A549 (cell line): ENCODE measurements at regions not wholly inside any gene's neighbourhood (a gene's known extent, or its start where the extent isn't known, plus 50 kb on each side); places are given as distances from the start of the nearest gene placed in this dataset.
A peak's percentile ranks its signal among the peaks of the same experiment; 100 is the strongest.

Experiments used
- ATAC-seq, 2 experiments: fragments of 200-7000 bp in 1 of 2; fragments of >200 bp in 1 of 2; cut with Nextera tagmentation in 1 of 2; cut with Tn5 transposase in 1 of 2; 3 replicates each; pipeline versions ENCODE4 v1.8.0 to v1.9.1; 2018 to 2020; ENCODE audit warnings: mild to moderate bottlenecking in 1 of 2, moderate library complexity in 1 of 2
- CTCF ChIA-PET: fragments of 300-600 bp; sonication (Branson Sonifier 250); formaldehyde crosslinking; extraction: SDS; loops from one replicate; lab custom pipeline; 2021; ENCODE audit warnings: antibody characterized with exemption, inconsistent platforms; lab: Yijun Ruan, JAX
- POLR2A ChIA-PET: fragments of 350-600 bp; formaldehyde crosslinking; extraction: SDS; loops from one replicate; lab custom pipeline; 2021; ENCODE audit warnings: antibody characterized with exemption, inconsistent platforms; lab: Yijun Ruan, JAX
- DNase-seq, 2 experiments: peaks; one replicate each; pipeline versions ENCODE4 v3.0.0 to v3.0.0-alpha.2; 2011 to 2016; ENCODE audit warnings: low read depth in 1 of 2, low spot score in 1 of 2
- FAIRE-seq: peaks from 2 replicates; lab custom pipeline; 2011; peaks lifted over from hg19 to GRCh38; lab: Jason Lieb, UNC
- H3K27ac ChIP-seq, 2 experiments: fragments of >200 bp; sonication (Bioruptor Twin); formaldehyde crosslinking; 3 replicates each; pipeline ENCODE4 v1.5.1; 2016 to 2017
- H3K4me1 ChIP-seq: fragments of >200 bp; sonication (Bioruptor Twin); formaldehyde crosslinking; 3 replicates; pipeline ENCODE4 v1.6.1; 2016
- H3K4me2 ChIP-seq: fragments of >200 bp; sonication (Bioruptor Twin); formaldehyde crosslinking; 3 replicates; pipeline ENCODE4 v1.6.1; 2016
- H3K4me3 ChIP-seq: fragments of >200 bp; sonication (Bioruptor Twin); formaldehyde crosslinking; 3 replicates; pipeline ENCODE4 v1.5.1; 2016
- H3K9me3 ChIP-seq: fragments of >200 bp; sonication (Bioruptor Twin); formaldehyde crosslinking; 3 replicates; pipeline ENCODE4 v1.6.1; 2016
- BHLHE40 ChIP-seq: IDR thresholded peaks from 2 replicates; pipeline ENCODE4 v1.6.1; 2012; ENCODE audit warnings: low read depth, low read length, inconsistent platforms
- CHD2 ChIP-seq: fragments of 150-350 bp; IDR thresholded peaks from 2 replicates; pipeline ENCODE4 v1.6.1; 2014; ENCODE audit warnings: low read length; ENCODE audit not compliant: partially characterized antibody
- E2F6 ChIP-seq: IDR thresholded peaks from 2 replicates; pipeline ENCODE4 v1.6.1; 2012; ENCODE audit warnings: low read depth, borderline replicate concordance
- ELK1 ChIP-seq: fragments of 150-350 bp; IDR thresholded peaks from 2 replicates; pipeline ENCODE4 v1.6.1; 2014; ENCODE audit warnings: low read depth, mild to moderate bottlenecking, low read length
- FOSB ChIP-seq: fragments of 250-450 bp; sonication (Bioruptor Pico); IDR thresholded peaks from 2 replicates; pipeline ENCODE4 v1.5.0; 2020; ENCODE audit warnings: mild to moderate bottlenecking, moderate library complexity
- HDAC2 ChIP-seq: fragments of 200-600 bp; sonication (generic); IDR thresholded peaks from 2 replicates; pipeline ENCODE4 v1.6.1; 2016
- HES2 ChIP-seq: fragments of >200 bp; sonication (Bioruptor Twin); formaldehyde crosslinking; IDR thresholded peaks from 2 replicates; pipeline ENCODE4 v1.6.1; 2016
- HOXA7 ChIP-seq: fragments of 250-450 bp; sonication (Bioruptor Pico); IDR thresholded peaks from 2 replicates; pipeline ENCODE4 v1.5.0; 2020; ENCODE audit warnings: mild to moderate bottlenecking, moderate library complexity
- MAFK ChIP-seq: fragments of 450-650 bp; IDR thresholded peaks from 2 replicates; pipeline ENCODE4 v1.6.1; 2014; ENCODE audit not compliant: partially characterized antibody
- NFE2L2 ChIP-seq: fragments of 150-350 bp; conservative IDR thresholded peaks from 2 replicates; pipeline ENCODE4 v1.6.1; 2014; ENCODE audit warnings: low read length
- PBX3 ChIP-seq: IDR thresholded peaks from 2 replicates; pipeline ENCODE4 v1.6.1; 2012
- PHF8 ChIP-seq: fragments of 200-600 bp; sonication (generic); IDR thresholded peaks from 2 replicates; pipeline ENCODE4 v1.6.1; 2016; ENCODE audit warnings: low read depth, mild to moderate bottlenecking, antibody characterized with exemption, moderate library complexity, borderline replicate concordance
- POLR2AphosphoS2 ChIP-seq: conservative IDR thresholded peaks from 2 replicates; pipeline ENCODE4 v1.6.1; 2012; ENCODE audit warnings: low read length, improper control_type of control experiment, inconsistent platforms
- ZNF302 ChIP-seq: fragments of 250-450 bp; sonication (Bioruptor Pico); IDR thresholded peaks from 2 replicates; pipeline ENCODE4 v1.9.0; 2021; ENCODE audit warnings: inconsistent platforms, mild to moderate bottlenecking, moderate library complexity
- WGBS: methylation state at CpG from one replicate; pipeline ENCODE4 v1.1.6; 2017; ENCODE audit errors: missing lambda C conversion rate; 5-methylcytosine and 5-hydroxymethylcytosine counted together
- TF ChIP-seq, protein P1 (sequence below): fragments of 200-600 bp; sonication (generic); IDR thresholded peaks from 2 replicates; pipeline ENCODE4 v1.6.1; 2016; ENCODE audit warnings: antibody characterized with exemption, mild to moderate bottlenecking, moderate library complexity
- TF ChIP-seq, protein P2 (sequence below): fragments of >200 bp; sonication (Bioruptor Twin); formaldehyde crosslinking; IDR thresholded peaks from 3 replicates; pipeline ENCODE4 v1.5.1; 2016

DNA sequence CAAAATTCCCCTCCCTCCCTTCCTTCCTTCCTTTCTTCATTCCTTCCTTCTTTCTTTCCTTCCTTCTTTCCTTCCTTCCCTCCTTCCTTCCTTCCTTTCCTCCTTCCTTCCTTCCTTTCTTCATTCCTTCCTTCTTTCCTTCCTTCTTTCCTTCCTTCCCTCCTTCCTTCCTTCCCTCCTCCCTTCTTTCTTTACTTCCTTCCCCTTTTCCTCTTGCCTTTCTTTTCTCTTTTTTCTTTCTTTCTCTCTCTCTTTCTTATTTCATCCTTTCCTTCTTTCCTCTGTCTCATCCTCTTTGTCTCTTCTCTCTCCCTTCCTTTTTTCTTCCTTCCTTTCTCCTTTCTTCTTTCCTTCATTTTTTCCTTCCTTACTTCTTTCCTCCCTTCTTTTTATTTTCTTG lies 171.9 kb upstream of the BRINP3 start:
- H3K9me3 ChIP-seq: no peaks in the 10 kb centered on the region
- DNase-seq: no peak
- ChIA-PET CTCF (no interaction called here), POLR2A (no interaction called here)
- no peak overlapping the region for H3K4me3 ChIP-seq
- no peak overlapping the region for H3K27ac ChIP-seq
- no peaks in the 10 kb centered on the region for H3K4me1 ChIP-seq
- H3K4me2 ChIP-seq: no peak overlapping the region
- ATAC-seq: no peak
- TF ChIP-seq HDAC2 (no peak), CHD2 (no peak), PHF8 (no peak), NFE2L2 (no peak), FOSB (CRISPR knock-in tag) (no peak)
- no peak for FAIRE-seq

- FAIRE-seq: no peak
- DNase-seq: no peak
- WGBS: 94% methylated on average over 2 of the region's 2 CpGs
These were observed 181.2 kb upstream of the BRINP3 start for GRCh38 chr1:190658907-190659306.

GRCh38 chr1:190663962-190664361 lies 186.3 kb upstream of the BRINP3 start:
- POLR2A ChIA-PET: no interaction called here
- no peak for TF ChIP-seq HES2
- TF ChIP-seq ZNF302 (CRISPR knock-in tag): no peak
- no peak for TF ChIP-seq ELK1
- TF ChIP-seq HDAC2: no peak
- TF ChIP-seq PBX3: no peak
- TF ChIP-seq HOXA7 (CRISPR knock-in tag): no peak
- TF ChIP-seq, all 56 proteins: peak for 0
- Histone ChIP-seq H3K9me3 (no peaks in the 10 kb centered on the region), H3K27ac (no peak overlapping the region), H3K4me2 (no peak overlapping the region), H3K4me3 (no peak overlapping the region), H3K4me1 (no peaks in the 10 kb centered on the region)
- CTCF ChIA-PET: interaction anchor here (0.6 kb wide), 1 partner anchor 1083 kb away, joined by 3 read pairs; no protein-coding TSS in a partner anchor
- FAIRE-seq (no peak), ATAC-seq (no peak), DNase-seq (no peak)
- WGBS: 53% methylated on average over 1 of the region's 1 CpG

More at GRCh38 chr1:190658907-190659306, 181.2 kb upstream of the BRINP3 start:
- ChIA-PET CTCF (no interaction called here), POLR2A (no interaction called here)
- Histone ChIP-seq H3K27ac (no peak overlapping the region), H3K4me3 (no peak overlapping the region), H3K4me1 (no peaks in the 10 kb centered on the region), H3K4me2 (no peak overlapping the region), H3K9me3 (no peaks in the 10 kb centered on the region)
- no peak for ATAC-seq
- TF ChIP-seq, protein P1, sequence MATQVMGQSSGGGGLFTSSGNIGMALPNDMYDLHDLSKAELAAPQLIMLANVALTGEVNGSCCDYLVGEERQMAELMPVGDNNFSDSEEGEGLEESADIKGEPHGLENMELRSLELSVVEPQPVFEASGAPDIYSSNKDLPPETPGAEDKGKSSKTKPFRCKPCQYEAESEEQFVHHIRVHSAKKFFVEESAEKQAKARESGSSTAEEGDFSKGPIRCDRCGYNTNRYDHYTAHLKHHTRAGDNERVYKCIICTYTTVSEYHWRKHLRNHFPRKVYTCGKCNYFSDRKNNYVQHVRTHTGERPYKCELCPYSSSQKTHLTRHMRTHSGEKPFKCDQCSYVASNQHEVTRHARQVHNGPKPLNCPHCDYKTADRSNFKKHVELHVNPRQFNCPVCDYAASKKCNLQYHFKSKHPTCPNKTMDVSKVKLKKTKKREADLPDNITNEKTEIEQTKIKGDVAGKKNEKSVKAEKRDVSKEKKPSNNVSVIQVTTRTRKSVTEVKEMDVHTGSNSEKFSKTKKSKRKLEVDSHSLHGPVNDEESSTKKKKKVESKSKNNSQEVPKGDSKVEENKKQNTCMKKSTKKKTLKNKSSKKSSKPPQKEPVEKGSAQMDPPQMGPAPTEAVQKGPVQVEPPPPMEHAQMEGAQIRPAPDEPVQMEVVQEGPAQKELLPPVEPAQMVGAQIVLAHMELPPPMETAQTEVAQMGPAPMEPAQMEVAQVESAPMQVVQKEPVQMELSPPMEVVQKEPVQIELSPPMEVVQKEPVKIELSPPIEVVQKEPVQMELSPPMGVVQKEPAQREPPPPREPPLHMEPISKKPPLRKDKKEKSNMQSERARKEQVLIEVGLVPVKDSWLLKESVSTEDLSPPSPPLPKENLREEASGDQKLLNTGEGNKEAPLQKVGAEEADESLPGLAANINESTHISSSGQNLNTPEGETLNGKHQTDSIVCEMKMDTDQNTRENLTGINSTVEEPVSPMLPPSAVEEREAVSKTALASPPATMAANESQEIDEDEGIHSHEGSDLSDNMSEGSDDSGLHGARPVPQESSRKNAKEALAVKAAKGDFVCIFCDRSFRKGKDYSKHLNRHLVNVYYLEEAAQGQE: no peak

- no peak overlapping the region for H3K4me2 ChIP-seq
- no peak overlapping the region for H3K27ac ChIP-seq
- TF ChIP-seq MAFK (peak; percentile 46), POLR2AphosphoS2 (no peak), PHF8 (no peak), ZNF302 (CRISPR knock-in tag) (no peak), HDAC2 (no peak), BHLHE40 (no peak), E2F6 (no peak)
- TF ChIP-seq, protein P2, sequence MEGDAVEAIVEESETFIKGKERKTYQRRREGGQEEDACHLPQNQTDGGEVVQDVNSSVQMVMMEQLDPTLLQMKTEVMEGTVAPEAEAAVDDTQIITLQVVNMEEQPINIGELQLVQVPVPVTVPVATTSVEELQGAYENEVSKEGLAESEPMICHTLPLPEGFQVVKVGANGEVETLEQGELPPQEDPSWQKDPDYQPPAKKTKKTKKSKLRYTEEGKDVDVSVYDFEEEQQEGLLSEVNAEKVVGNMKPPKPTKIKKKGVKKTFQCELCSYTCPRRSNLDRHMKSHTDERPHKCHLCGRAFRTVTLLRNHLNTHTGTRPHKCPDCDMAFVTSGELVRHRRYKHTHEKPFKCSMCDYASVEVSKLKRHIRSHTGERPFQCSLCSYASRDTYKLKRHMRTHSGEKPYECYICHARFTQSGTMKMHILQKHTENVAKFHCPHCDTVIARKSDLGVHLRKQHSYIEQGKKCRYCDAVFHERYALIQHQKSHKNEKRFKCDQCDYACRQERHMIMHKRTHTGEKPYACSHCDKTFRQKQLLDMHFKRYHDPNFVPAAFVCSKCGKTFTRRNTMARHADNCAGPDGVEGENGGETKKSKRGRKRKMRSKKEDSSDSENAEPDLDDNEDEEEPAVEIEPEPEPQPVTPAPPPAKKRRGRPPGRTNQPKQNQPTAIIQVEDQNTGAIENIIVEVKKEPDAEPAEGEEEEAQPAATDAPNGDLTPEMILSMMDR: no peak
- CTCF ChIA-PET: no interaction called here
- H3K4me1 ChIP-seq: no peaks in the 10 kb centered on the region
- POLR2A ChIA-PET: no interaction called here
- no peaks in the 10 kb centered on the region for H3K9me3 ChIP-seq
- FAIRE-seq (no peak), ATAC-seq (no peak), DNase-seq (no peak)
- no peak overlapping the region for H3K4me3 ChIP-seq
These were observed 187.4 kb upstream of the BRINP3 start for GRCh38 chr1:190665045-190665444.
